GM23338 (cell line): ENCODE measurements at regions not wholly inside any gene's neighbourhood (a gene's known extent, or its start where the extent isn't known, plus 50 kb on each side); places are given as distances from the start of the nearest gene placed in this dataset.

ENCODE experiments used
- ATAC-seq: fragments of 200-7000 bp; cut with Tn5 transposase; 3 replicates; pipeline ENCODE4 v1.9.1; 2020
- DNase-seq: peaks from one replicate; pipeline ENCODE4 v3.0.0-alpha.2; 2015; ENCODE audit warnings: low spot score
- H2AFZ ChIP-seq: fragments of 200-600 bp; sonication (generic); 2 replicates; pipeline ENCODE4 v1.8.0; 2016; ENCODE audit warnings: antibody characterized with exemption, mild to moderate bottlenecking, moderate library complexity
- H3F3A ChIP-seq: fragments of 200-600 bp; sonication (generic); replicated peaks from 2 replicates; pipeline ENCODE4 v1.8.0; 2017; ENCODE audit warnings: antibody characterized with exemption, mixed run types, low read depth
- H3K27ac ChIP-seq: fragments of 200-600 bp; sonication (generic); 2 replicates; pipeline ENCODE4 v1.6.1; 2016; ENCODE audit warnings: low read depth
- H3K27me3 ChIP-seq: fragments of 200-600 bp; sonication (generic); 2 replicates; pipeline ENCODE4 v1.8.0; 2016; ENCODE audit warnings: mild to moderate bottlenecking, mixed run types, moderate library complexity; ENCODE audit not compliant: insufficient read depth
- H3K36me3 ChIP-seq: fragments of 200-600 bp; sonication (generic); 2 replicates; pipeline ENCODE4 v1.8.0; 2016; ENCODE audit warnings: mild to moderate bottlenecking; ENCODE audit not compliant: insufficient read depth
- H3K4me1 ChIP-seq: fragments of 200-600 bp; sonication (generic); 2 replicates; pipeline ENCODE4 v1.8.0; 2016; ENCODE audit warnings: mild to moderate bottlenecking, moderate library complexity; ENCODE audit not compliant: insufficient read depth
- H3K4me2 ChIP-seq: fragments of 200-600 bp; sonication (generic); 2 replicates; pipeline ENCODE4 v1.7.1; 2017; ENCODE audit warnings: mixed run types
- H3K4me3 ChIP-seq: fragments of 200-600 bp; sonication (generic); 2 replicates; pipeline ENCODE4 v1.6.1; 2016; ENCODE audit warnings: mixed run types
- H3K79me2 ChIP-seq: fragments of 200-600 bp; sonication (generic); replicated peaks from 2 replicates; pipeline ENCODE4 v1.8.0; 2017; ENCODE audit warnings: mild to moderate bottlenecking; ENCODE audit not compliant: insufficient read depth
- H3K9me2 ChIP-seq: fragments of 200-600 bp; sonication (generic); 2 replicates; pipeline ENCODE4 v1.8.0; 2017; ENCODE audit not compliant: insufficient read depth
- H4K20me1 ChIP-seq: fragments of 200-600 bp; sonication (generic); replicated peaks from 2 replicates; pipeline ENCODE4 v1.8.0; 2017; ENCODE audit warnings: mild to moderate bottlenecking; ENCODE audit not compliant: insufficient read depth
- H3K27ac Mint-ChIP-seq: 2 replicates; pipeline ENCODE4 v1.8.0; 2020; ENCODE audit warnings: inconsistent platforms, mild to moderate bottlenecking, moderate library complexity, mixed read lengths
- H3K27me3 Mint-ChIP-seq: 3 replicates; pipeline ENCODE4 v1.8.0; 2022; ENCODE audit warnings: low read depth, mild to moderate bottlenecking, moderate library complexity, mixed read lengths, inconsistent platforms; ENCODE audit not compliant: insufficient read depth, poor library complexity
- H3K36me3 Mint-ChIP-seq: 3 replicates; pipeline ENCODE4 v1.8.0; 2021; ENCODE audit warnings: low read depth, mild to moderate bottlenecking, inconsistent platforms, moderate library complexity, mixed read lengths
- H3K4me1 Mint-ChIP-seq: 3 replicates; pipeline ENCODE4 v1.8.0; 2020; ENCODE audit warnings: mild to moderate bottlenecking, inconsistent platforms, mixed read lengths
- H3K4me3 Mint-ChIP-seq: 3 replicates; pipeline ENCODE4 v1.8.0; 2021; ENCODE audit warnings: moderate library complexity, mild to moderate bottlenecking, inconsistent platforms, mixed read lengths
- H3K9me3 Mint-ChIP-seq: 3 replicates; pipeline ENCODE4 v1.8.0; 2020; ENCODE audit warnings: moderate library complexity, mild to moderate bottlenecking, inconsistent platforms, mixed read lengths
- CREB1 ChIP-seq: fragments of 250-450 bp; sonication (Bioruptor Pico); IDR thresholded peaks from 2 replicates; pipeline ENCODE4 v1.5.0; 2020; ENCODE audit warnings: low read depth, mild to moderate bottlenecking, moderate library complexity
- CTCF ChIP-seq, 2 experiments: fragments of 200-600 bp in 1 of 2; sonication (generic) in 1 of 2; conservative IDR thresholded peaks; 2 replicates each; pipeline versions ENCODE4 v1.5.1 to v1.6.1; 2016 to 2017; ENCODE audit warnings: antibody characterized with exemption in 2 of 2, low read depth in 2 of 2, mild to moderate bottlenecking in 2 of 2, moderate library complexity in 1 of 2
- ETS1 ChIP-seq: IDR thresholded peaks from 2 replicates; pipeline ENCODE4 v1.6.1; 2016; ENCODE audit warnings: antibody characterized with exemption
- EZH2 ChIP-seq: fragments of 200-600 bp; sonication (generic); IDR thresholded peaks from one replicate; pipeline ENCODE4 v1.8.0; 2017; ENCODE audit warnings: antibody characterized with exemption, mild to moderate bottlenecking, low read depth; ENCODE audit not compliant: unreplicated experiment
- EZH2phosphoT487 ChIP-seq: fragments of 200-600 bp; sonication (generic); IDR thresholded peaks from one replicate; pipeline ENCODE4 v1.8.1; 2018; ENCODE audit warnings: antibody characterized with exemption; ENCODE audit not compliant: unreplicated experiment
- JUNB ChIP-seq: IDR thresholded peaks from one replicate; pipeline ENCODE4 v1.6.1; 2016; ENCODE audit warnings: antibody characterized with exemption; ENCODE audit not compliant: unreplicated experiment
- NANOG ChIP-seq: IDR thresholded peaks from 2 replicates; pipeline ENCODE4 v1.6.1; 2016; ENCODE audit warnings: antibody characterized with exemption, borderline replicate concordance
- POLR2AphosphoS5 ChIP-seq: IDR thresholded peaks from 2 replicates; pipeline ENCODE4 v1.6.1; 2016; ENCODE audit warnings: antibody characterized with exemption, low read depth
- REST ChIP-seq: IDR thresholded peaks from one replicate; pipeline ENCODE4 v1.6.1; 2018; ENCODE audit warnings: antibody characterized with exemption; ENCODE audit not compliant: unreplicated experiment
- STAT1 ChIP-seq: IDR thresholded peaks from one replicate; pipeline ENCODE4 v1.6.1; 2016; ENCODE audit warnings: antibody characterized with exemption; ENCODE audit not compliant: unreplicated experiment
- ZNF114 ChIP-seq: fragments of 250-450 bp; sonication (Bioruptor Pico); IDR thresholded peaks from 2 replicates; pipeline ENCODE4 v1.5.0; 2020; ENCODE audit warnings: mild to moderate bottlenecking, moderate library complexity
- ZNF331 ChIP-seq: fragments of 250-450 bp; sonication (Bioruptor Pico); IDR thresholded peaks from 2 replicates; pipeline ENCODE4 v1.5.0; 2020; ENCODE audit warnings: low read depth, mild to moderate bottlenecking, moderate library complexity

- DNase-seq (no peak), ATAC-seq (no peak)
- no peak overlapping the region for H3K27ac ChIP-seq
- H4K20me1 ChIP-seq = no peaks in the 10 kb centered on the region
- H3K79me2 ChIP-seq = no peaks in the 10 kb centered on the region
- Mint-ChIP-seq H3K4me3 (no peak overlapping the region), H3K36me3 (no peaks in the 10 kb centered on the region), H3K27me3 (no peaks in the 10 kb centered on the region), H3K4me1 (peaks cover 20% of the 10 kb centered on the region), H3K9me3 (no peaks in the 10 kb centered on the region), H3K27ac (no peak overlapping the region)
- H2AFZ ChIP-seq = no peak overlapping the region
- H3K4me2 ChIP-seq = peak overlapping the region; percentile 33; the same call in 1 of the 2 replicates
- peaks cover 25% of the 10 kb centered on the region for H3K4me1 ChIP-seq
- no peaks in the 10 kb centered on the region for H3K9me2 ChIP-seq
- TF ChIP-seq ZNF114 (CRISPR knock-in tag) = no peak
- TF ChIP-seq ETS1 = no peak
- no peak for TF ChIP-seq REST
- no peak for TF ChIP-seq CTCF (conservative IDR thresholded peaks at IDR 0.05; ENCODE audit: low read depth in 2 of 2)
- TF ChIP-seq JUNB = no peak
- no peaks in the 10 kb centered on the region for H3K27me3 ChIP-seq
- H3K36me3 ChIP-seq = no peaks in the 10 kb centered on the region
- H3K4me3 ChIP-seq = no peak overlapping the region
- no peaks in the 10 kb centered on the region for H3F3A ChIP-seq
These were observed 507.9 kb upstream of the CDH2 start for GRCh38 chr18:28684746-28685355.

GRCh38 chr18:28682912-28683311 lies 506.0 kb upstream of the CDH2 start:
- no peak overlapping the region for H3K4me3 ChIP-seq
- ATAC-seq = no peak
- H3K27me3 Mint-ChIP-seq = no peaks in the 10 kb centered on the region

More at GRCh38 chr18:28682912-28683311, 506.0 kb upstream of the CDH2 start:
- no peaks in the 10 kb centered on the region for H3K9me3 Mint-ChIP-seq
- peaks cover 17% of the 10 kb centered on the region for H3K4me1 Mint-ChIP-seq
- no peaks in the 10 kb centered on the region for H4K20me1 ChIP-seq
- no peak overlapping the region for H3K27ac ChIP-seq
- TF ChIP-seq ZNF331 (CRISPR knock-in tag) (no peak), ZNF114 (CRISPR knock-in tag) (no peak), POLR2AphosphoS5 (no peak), EZH2phosphoT487 (no peak), STAT1 (no peak), EZH2 (no peak), ETS1 (no peak), CREB1 (CRISPR knock-in tag) (no peak), NANOG (no peak)
- H3K4me1 ChIP-seq = peaks cover 9% of the 10 kb centered on the region; the same call in 1 of the 2 replicates
- no peaks in the 10 kb centered on the region for H3K79me2 ChIP-seq
- H3F3A ChIP-seq = no peaks in the 10 kb centered on the region
- H3K36me3 Mint-ChIP-seq = no peaks in the 10 kb centered on the region
- H3K27me3 ChIP-seq = no peaks in the 10 kb centered on the region
- H3K4me3 Mint-ChIP-seq = no peak overlapping the region
- H3K36me3 ChIP-seq = no peaks in the 10 kb centered on the region
- H3K9me2 ChIP-seq = no peaks in the 10 kb centered on the region
- no peak for DNase-seq
- H3K27ac Mint-ChIP-seq = no peak overlapping the region
- H3K4me2 ChIP-seq = no peak overlapping the region
- no peak overlapping the region for H2AFZ ChIP-seq
